ENCODE measurements at regions not wholly inside any gene's neighbourhood (a gene's known extent, or its start where the extent isn't known, plus 50 kb on each side); places are given as distances from the start of the nearest gene placed in this dataset.

GRCh38 chr7:22577470-22578001 is 77.5 kb upstream of the STEAP1B start:
- TF ChIP-seq, protein P1, sequence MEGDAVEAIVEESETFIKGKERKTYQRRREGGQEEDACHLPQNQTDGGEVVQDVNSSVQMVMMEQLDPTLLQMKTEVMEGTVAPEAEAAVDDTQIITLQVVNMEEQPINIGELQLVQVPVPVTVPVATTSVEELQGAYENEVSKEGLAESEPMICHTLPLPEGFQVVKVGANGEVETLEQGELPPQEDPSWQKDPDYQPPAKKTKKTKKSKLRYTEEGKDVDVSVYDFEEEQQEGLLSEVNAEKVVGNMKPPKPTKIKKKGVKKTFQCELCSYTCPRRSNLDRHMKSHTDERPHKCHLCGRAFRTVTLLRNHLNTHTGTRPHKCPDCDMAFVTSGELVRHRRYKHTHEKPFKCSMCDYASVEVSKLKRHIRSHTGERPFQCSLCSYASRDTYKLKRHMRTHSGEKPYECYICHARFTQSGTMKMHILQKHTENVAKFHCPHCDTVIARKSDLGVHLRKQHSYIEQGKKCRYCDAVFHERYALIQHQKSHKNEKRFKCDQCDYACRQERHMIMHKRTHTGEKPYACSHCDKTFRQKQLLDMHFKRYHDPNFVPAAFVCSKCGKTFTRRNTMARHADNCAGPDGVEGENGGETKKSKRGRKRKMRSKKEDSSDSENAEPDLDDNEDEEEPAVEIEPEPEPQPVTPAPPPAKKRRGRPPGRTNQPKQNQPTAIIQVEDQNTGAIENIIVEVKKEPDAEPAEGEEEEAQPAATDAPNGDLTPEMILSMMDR (IDR thresholded peaks at IDR 0.05): no peak
- no peak for TF ChIP-seq EZH2 (IDR thresholded peaks at IDR 0.05; ENCODE audit: borderline replicate concordance, insufficient read depth, low read depth, low read length, poor library complexity, severe bottlenecking)

All from B cell (primary cell).